Stimulated activated CD4-positive, alpha-beta T cell treated with anti-CD3 and anti-CD28 coated beads, Interleukin-15, amount 100 ng/mL, for 48 hours (primary cell): ENCODE measurements at regions not wholly inside any gene's neighbourhood (a gene's known extent, or its start where the extent isn't known, plus 50 kb on each side); places are given as distances from the start of the nearest gene placed in this dataset.

Source experiments
- DNase-seq, 2 donors: peaks; one replicate each; pipeline ENCODE4 v3.0.0-alpha.2; 2020; ENCODE audit warnings: low read depth in 2 of 2

DNA sequence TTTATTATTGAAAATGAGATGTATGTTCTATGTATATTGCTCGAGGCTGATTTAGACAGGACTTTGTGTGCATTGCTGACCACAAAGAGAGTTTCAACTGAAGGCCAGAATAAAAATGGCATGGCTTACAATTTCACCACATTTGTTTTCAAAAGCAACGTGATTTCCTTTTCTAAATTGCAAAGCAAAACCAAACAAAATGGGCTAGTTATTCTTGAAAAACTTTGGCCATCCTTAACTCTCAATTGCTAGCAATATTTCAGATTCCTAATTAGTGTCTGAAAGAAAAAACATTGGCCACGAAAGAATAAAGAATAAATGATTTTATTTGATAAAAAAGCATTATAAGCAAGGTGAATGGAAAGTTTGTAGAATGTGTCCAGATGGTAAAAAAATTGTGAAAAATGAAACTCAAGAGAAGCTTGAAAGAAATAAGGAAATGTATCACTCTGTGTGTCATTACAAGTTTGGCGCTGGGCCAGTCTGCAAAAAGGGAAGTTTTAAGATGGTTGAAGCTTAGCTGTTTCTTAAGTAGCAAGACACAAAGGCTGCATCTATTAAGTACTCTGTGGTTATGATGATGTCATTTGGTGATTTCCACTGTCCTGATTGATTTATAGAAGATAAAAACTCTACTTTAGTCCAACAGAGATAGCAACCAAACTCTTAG is 89.2 kb upstream of the PRLR start:
- DNase-seq, result peak; percentile 64 to 66

DNA sequence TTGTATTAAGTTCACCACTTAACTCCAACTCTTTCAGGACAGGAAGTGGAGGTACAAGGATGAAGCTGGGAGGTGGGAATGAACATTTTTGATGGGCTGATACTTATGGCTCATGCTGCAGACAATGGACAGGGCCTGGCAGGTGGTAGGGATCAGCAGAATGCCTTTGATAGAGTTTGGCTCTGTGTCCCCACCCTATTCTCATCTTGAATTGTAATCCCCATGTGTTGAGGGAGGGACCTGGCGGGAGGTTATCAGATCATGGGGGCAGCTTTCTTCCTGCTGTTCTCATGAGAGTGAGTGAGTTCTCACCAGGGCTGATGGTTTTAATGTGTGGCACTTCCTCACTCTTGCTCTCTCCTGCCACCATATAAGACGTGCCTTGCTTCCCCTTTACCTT is 87.3 kb upstream of the PRLR start:
- no peak for DNase-seq

DNA sequence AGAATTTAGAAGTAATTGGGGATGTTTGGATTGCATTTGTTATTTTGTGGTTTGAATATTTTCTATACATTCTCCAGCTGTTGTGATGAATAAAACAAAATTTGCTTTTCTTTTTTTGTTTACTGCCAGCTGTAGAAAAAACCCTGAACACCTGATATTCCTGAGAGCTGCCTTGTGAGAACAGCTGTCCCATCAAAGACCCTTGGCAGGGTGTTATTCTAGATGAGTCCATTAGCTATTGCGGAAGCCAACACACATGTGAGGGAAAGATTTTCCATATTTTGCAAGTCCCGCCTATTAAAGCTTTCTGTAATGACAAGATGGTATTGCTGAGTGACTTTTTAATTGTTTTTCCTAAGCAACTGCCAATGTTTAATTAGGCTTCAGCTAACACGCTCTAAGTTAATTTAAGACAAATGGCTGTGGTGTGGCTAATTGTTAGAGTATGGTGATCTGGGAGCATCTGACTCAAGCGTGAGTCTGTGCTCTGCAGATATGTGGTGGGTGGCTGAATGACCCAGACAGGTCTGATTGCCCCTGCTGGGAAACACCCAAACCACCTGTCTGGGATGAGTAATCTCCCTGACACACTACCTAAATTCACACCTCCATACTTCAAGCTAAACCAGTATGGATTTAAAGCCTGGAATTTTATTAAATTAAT is 86.5 kb upstream of the PRLR start:
- peak in 1 of 2 donors; percentile 8 for DNase-seq

DNA sequence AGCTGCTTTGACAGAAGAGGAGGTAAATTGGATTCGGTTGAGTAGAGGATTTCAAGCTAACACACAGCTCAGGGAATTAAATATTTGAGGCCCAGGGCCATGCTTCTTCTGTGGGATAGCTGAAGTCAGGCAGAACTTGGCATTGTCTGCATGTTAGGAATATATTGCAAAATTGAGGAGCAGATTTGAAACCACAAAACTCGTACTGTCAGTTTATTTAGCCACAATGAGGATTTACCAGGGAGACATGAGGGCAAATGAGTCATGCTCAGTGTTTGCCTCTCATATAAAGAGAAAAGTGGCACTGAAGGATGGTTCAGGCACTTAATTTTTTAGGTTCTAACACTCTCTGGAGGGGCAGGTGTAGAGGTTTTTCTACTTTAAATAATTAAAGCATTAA is 83.0 kb upstream of the PRLR start:
- no peak for DNase-seq

DNA sequence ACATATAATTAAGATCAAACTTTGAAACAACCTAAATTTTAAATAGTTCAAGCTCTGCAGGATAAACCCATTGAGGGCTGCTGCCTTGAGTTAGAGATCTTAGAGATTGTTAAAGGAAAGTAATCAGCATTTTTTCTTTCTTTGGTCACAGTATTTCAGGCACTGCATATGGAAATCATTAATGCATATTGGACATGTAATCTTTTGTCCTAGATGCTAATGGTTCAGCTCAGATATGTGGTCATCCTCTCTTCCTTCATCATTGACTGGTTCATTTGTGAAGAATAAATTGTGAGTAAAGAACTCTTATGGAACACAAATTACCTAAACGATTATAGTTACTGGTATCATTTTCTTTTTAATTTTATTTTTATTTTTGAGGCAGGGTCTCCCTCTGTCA is 82.0 kb upstream of the PRLR start:
- no peak for DNase-seq

DNA sequence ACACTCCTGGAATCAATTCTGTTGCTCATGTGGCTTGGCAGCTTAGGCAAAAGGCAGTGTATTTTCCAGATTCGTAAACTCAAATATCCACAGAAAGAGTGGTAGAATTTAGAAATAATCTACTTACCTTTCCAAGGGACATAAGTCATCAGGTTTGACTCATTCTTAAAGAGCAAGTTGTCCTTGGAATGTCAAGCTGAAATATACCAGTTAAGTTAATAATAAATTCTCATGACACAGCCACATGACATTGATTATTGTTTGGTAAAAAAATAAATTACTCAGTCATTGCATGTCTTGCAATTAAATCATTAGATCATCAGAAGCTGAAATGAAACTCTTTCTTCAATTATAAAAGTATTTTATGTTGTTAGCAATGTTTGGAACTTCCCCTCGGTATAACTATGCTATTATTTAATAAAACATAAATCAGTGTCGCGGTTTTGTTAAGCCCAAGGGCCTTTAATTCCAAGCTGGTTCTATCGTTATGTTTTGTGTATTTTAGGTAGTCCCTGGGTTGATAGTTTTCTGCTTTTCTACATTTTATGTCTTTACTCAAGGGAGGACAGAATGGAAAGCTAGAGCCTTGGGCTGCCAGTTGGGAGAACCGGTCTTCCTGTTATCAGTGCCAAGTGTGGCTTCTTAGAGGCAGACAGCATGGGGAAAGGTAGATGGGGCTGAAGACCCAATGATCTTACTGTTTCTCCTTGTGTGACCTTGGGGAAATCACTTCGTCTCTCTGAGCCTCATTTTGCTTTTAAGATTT is 79.3 kb upstream of the PRLR start:
- no peak for DNase-seq

DNA sequence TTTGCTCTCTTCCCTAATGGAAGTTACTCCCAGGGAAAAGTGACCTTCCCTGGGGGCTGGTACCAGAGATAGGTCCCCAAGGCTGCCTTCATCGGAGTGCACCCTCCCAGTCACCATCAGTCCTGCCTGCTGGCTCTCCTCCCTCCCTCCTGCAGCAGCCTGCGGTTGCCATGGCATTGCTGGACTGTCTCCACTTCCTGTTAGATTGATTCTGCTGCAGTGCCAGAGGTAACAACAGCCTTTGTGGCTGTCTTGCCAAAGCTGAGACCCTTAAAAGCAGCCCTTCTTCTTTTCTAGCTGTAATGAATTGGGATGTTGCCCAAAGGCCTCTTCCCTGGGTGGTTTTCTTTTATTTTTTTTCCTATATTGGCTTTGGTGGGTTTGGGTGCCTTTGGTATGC is 78.1 kb upstream of the PRLR start:
- no peak for DNase-seq

DNA sequence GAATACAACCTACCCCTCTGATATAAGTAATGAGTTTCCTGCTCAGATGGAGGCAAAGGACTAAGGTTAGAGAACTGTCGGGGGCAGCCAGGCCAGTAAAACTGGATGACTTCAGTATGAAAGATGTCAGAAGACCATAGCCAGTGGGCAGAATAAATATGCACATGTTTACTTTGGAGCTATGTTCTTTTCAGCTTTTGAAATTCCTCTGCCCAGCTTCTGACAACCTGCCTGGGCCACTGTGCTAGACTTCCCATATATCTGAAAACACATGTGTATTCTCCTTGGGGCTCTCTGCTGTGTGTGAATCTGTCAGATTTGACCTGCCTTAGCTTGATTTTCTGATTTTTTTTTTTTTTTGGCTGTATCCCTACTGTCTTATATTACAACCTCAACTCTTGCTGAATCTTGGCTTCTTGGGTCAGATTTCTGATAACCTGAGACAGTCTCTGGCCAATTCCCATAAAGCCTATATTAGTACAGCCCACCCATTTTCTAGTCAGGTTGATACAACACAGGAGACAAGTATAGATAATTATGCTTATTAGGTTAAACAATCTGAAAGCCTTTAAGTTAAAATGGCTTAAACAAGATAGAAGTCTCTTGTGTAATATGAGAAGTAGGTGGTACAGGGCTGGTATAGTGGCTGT is 76.6 kb upstream of the PRLR start:
- no peak for DNase-seq

DNA sequence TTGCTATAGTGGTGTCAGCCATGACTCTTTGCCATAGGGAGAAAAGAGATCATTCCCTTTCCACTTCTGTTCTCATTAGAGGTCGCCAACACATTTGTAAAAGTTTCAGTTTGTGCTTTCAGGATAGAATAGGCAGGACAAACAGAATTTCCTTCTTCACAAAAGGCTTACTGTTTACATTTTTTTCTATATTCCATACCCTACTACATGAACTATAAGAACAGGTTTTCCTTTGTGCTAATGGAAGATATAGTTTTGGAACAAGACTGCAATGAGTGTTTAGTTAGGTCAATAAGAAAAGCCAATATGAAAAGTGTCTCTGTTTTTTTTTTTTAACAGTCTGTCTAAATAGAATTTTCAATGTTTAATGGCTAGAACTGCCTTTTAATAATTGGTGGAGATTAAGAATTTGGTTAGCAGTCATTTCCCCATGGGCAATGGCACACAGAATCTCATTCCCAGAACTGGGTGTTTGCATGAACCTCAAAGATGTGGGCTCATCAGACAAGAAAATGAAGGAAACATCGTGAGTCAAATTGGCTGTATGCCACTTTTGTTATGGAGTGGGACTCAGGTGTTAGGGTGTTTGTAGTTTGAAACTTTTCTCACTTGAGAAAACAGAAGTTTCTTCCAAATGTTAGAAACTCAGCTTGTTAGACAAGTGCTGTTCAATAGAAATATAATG is 75.2 kb upstream of the PRLR start:
- no peak for DNase-seq

DNA sequence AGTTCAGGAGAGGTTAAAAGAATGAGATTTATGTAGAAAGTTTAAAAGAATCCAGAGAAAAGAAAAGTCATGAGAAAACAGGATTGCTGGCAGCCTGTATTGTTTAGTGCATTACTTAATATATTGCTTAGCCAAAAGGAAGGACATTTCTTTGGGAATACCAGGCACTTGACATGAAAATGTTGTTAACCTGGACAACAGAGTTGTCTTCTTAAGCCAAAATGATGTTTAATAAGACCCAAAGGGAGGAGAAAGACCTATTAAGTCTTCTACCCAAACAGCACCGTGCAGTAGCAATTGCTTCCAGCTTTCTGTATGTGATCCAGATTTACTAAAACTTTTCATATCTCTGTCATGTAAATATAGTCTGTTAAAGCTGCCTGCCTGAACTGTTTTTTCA is 74.0 kb upstream of the PRLR start:
- no peak for DNase-seq

DNA sequence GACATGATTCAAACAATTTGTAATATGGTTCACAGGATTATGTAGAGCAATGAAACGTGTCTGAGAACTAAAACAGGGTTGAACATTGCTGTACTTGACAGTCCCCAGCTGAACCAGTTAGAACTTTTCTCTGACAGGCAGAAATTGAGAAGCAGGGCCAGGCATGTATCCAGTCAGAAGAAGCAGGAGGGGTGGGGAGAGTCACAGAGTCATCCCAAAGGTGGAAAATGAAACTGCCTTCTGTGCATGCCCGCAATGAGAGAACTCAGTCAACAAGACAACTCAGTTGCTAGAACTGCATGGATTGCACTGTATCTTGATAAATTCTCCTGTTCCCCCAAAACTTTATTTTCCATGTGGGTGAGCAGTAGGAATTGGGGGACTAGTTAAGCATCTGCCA is 72.9 kb upstream of the PRLR start:
- DNase-seq, result no peak

DNA sequence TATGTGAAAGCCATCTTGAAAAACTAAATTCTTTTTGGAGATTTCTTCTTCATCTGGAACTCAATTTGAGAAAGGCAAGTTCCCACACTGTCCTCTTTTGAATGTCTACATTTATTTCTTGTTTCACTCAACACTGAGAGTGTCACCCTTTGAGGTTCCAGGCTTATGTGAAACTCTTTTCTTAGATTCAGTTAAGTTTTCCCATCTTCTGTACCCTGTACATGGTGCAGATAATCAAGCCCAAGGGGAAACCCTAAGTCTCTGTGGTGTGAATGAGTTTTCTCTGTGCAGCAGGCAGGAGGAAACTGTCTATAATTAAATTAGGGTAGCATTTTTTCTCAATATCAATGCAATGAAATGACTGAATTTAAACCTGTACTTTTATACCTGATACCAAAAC is 72.3 kb upstream of the PRLR start:
- no peak for DNase-seq

DNA sequence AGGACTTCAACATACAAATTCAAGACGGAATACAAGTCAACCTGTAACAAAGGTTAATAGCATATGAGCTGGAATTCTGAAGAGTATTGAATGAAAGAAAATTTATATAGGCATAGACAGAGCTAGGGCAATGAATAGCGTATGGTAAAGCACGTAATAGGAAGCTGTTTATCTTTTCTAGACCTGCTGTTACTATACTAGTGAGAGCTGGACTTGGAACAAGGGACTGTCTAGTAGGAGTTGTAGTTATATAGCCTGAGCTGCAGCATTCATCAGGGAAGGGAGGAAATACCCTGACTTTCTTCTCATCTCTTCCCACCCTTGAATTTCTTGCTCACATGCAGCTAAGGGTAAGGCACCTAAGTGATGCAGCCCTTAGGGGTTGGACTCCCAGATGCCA is 67.5 kb upstream of the PRLR start:
- no peak for DNase-seq

DNA sequence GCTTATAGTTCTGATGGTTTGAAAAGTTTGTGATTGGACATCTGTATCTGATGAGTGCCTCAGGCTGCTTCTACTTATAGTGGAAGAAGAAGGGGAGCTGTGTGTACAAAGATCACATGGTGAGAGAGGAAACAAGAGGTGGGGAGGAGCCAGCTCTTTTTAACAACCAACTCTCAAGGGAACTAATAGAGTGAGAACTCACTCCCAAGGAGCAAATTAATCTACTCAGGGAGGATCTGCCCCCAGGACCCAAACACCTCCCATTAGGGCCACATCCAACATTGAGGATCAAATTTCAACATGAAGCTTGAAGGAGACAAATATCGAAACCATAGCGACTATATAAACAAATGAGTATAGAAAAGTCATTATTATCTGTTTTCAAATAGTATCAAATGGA is 64.7 kb upstream of the PRLR start:
- no peak for DNase-seq

DNA sequence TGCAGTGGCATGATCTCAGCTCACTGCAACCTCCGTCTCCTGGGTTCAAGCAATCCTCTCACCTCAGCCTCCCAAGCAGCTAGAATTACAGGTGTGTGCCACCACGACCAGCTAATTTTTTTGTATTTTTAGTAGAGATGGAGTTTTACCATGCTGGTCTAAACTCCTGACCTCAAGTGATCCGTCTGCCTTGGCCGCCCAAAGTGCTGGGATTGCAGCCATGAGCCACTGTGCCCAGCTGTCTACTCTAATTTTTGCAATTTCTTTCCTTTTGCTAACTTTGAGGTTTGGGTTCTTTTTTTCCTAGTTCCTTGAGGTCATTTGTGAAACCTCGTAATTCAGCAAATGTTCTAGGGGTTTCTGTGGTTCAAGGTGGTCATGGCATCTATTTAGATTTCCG is 63.7 kb upstream of the PRLR start:
- DNase-seq, result no peak

DNA sequence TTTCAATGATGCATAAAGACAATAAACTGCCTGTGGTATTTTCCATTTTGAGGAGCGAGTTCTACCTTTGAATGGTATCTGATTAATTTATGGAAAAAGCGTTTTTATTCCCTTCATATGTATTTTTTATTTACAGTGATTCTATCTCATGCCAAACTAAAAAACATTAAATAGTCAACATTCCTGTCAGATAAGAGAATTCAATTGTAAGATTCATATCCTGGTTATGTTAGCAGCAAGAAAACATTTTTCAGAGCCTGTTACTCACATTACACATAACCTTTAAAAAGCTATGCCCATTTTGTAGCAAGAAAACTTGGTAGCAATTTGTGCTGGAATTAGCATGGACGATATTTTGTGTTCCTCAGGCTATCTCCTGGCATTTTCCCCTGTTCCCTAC is 55.1 kb upstream of the PRLR start:
- no peak for DNase-seq

DNA sequence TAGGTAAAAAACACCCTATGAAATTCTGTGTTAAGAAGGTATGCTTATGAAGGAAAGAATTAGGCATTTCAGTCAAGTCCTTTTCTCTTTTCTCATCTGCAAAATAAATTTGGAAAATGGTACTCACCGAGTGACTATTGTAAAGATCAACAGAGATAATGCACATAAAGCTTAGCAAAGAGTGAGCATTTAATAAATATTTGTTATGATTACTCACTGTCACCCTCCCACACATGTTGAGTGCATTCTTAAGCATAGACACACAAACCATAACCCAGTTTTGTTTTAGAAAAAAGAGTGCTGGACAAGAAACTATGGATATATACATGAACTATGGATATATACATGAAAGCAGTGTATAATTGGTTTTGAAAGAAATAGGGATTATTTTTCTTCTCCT is 54.7 kb upstream of the PRLR start:
- DNase-seq, result no peak

DNA sequence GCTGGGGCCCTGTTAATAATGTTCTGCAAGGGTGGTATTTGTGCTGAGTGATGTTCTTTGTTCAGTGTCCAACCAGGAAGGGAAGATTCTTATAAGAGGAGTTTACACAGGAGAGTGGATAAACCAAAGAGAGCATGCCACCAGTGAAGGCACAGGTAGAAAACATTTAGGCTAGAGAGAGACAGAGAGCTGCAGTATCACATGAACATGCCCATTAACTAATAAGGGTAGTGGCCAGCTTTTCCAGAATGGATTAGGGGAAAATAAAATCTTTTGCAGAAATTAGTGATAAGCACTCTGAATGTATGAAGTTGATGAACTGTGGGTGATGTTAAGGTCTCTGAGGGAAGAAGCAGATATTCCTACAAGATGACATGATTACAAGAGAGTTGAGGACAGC is 54.1 kb upstream of the PRLR start:
- DNase-seq, result no peak

DNA sequence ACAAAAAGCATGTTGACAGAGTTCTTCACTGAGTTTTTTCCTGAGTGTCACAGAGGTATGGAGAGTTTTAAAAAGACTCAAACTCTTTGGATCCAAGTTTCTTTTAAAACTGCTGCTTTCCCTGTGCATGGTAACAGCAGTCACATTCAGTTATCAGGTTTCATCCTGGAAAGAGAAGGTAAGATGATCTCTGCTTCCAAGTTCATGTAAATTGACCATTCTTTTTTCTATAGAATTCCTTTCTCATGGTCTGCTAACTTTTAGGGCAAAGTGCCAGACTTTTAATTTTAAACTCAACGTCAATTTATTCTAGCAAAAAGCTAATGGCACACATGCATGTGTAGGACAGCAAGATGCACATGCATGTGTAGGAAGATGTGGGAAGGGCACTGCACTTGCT is 52.5 kb upstream of the PRLR start:
- no peak for DNase-seq

DNA sequence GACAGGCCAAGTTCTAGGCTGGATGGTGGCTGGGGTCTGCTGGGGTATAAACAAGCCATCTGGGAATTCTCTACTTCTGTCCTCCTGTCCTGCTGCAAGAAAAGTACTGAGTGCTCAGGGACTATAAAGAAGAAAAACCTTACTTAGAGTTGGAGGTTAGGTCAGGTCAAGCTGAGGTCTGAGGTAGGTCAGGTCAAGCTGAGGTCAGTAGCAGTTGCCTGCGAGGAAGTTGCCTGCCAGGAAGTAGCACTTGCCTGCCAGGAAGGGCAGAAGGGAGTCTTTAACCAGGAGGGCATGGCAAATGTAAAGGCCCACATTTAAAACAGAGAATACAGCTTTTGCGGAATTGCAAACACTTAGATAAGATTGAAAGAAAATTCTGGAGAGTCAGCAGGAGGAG is 51.3 kb upstream of the PRLR start:
- DNase-seq, result no peak
